H9 (cell line): ENCODE measurements at regions not wholly inside any gene's neighbourhood (a gene's known extent, or its start where the extent isn't known, plus 50 kb on each side); places are given as distances from the start of the nearest gene placed in this dataset.

Source experiments
- DNase-seq: peaks from one replicate; pipeline ENCODE4 v3.0.0-alpha.2; 2017
- H2AFZ ChIP-seq: one replicate; pipeline ENCODE4 v1.6.1; 2013; ENCODE audit warnings: mild to moderate bottlenecking, low read length, control low read depth, moderate library complexity
- H2AK5ac ChIP-seq: 2 replicates; pipeline ENCODE4 v1.6.1; 2013; ENCODE audit warnings: low read length, control low read depth, mixed read lengths; ENCODE audit not compliant: insufficient read length
- H2BK120ac ChIP-seq: one replicate; pipeline ENCODE4 v1.6.1; 2013; ENCODE audit warnings: low read depth, mild to moderate bottlenecking, low read length, control low read depth, inconsistent platforms; ENCODE audit not compliant: poor library complexity, severe bottlenecking
- H2BK12ac ChIP-seq: 2 replicates; pipeline ENCODE4 v1.6.1; 2013; ENCODE audit warnings: low read length, control low read depth, mixed read lengths, low read depth; ENCODE audit not compliant: insufficient read length
- H2BK15ac ChIP-seq: 2 replicates; pipeline ENCODE4 v1.6.1; 2013; ENCODE audit warnings: low read depth, low read length, control low read depth
- H2BK20ac ChIP-seq: one replicate; pipeline ENCODE4 v1.6.1; 2013; ENCODE audit warnings: low read depth, mild to moderate bottlenecking, low read length, control low read depth, inconsistent platforms; ENCODE audit not compliant: poor library complexity, severe bottlenecking
- H2BK5ac ChIP-seq: 2 replicates; pipeline ENCODE4 v1.6.1; 2013; ENCODE audit warnings: low read length, control low read depth, mixed read lengths; ENCODE audit not compliant: insufficient read length
- H3K14ac ChIP-seq: 2 replicates; pipeline ENCODE4 v1.6.1; 2013; ENCODE audit warnings: low read length, control low read depth; ENCODE audit not compliant: insufficient read depth
- H3K18ac ChIP-seq: 2 replicates; pipeline ENCODE4 v1.6.1; 2013; ENCODE audit warnings: low read depth, mild to moderate bottlenecking, mixed read lengths, low read length, control low read depth; ENCODE audit not compliant: insufficient read length
- H3K23ac ChIP-seq: 2 replicates; pipeline ENCODE4 v1.6.1; 2013; ENCODE audit warnings: low read length, control low read depth, mixed read lengths, low read depth; ENCODE audit not compliant: insufficient read length
- H3K23me2 ChIP-seq: 2 replicates; pipeline ENCODE4 v1.6.1; 2013; ENCODE audit warnings: low read depth, mild to moderate bottlenecking, mixed read lengths, low read length, control low read depth; ENCODE audit not compliant: insufficient read length, poor library complexity, severe bottlenecking
- H3K27ac ChIP-seq: 2 replicates; pipeline ENCODE4 v1.5.1; 2013; ENCODE audit warnings: low read length, control low read depth, mixed read lengths, low read depth; ENCODE audit not compliant: insufficient read length
- H3K27me3 ChIP-seq: 2 replicates; pipeline ENCODE4 v1.6.1; 2013; ENCODE audit warnings: low read length, control low read depth, inconsistent platforms; ENCODE audit not compliant: insufficient read depth
- H3K4ac ChIP-seq: 2 replicates; pipeline ENCODE4 v1.6.1; 2013; ENCODE audit warnings: low read depth, mild to moderate bottlenecking, control low read depth, inconsistent platforms, low read length, moderate library complexity
- H3K4me1 ChIP-seq: 2 replicates; pipeline ENCODE4 v1.6.1; 2013; ENCODE audit warnings: low read length, control low read depth, inconsistent platforms; ENCODE audit not compliant: insufficient read depth
- H3K4me2 ChIP-seq: 2 replicates; pipeline ENCODE4 v1.6.1; 2013; ENCODE audit warnings: low read length, control low read depth, mixed read lengths; ENCODE audit not compliant: insufficient read length, insufficient read depth
- H3K56ac ChIP-seq: 2 replicates; pipeline ENCODE4 v1.6.1; 2013; ENCODE audit warnings: low read depth, mild to moderate bottlenecking, mixed read lengths, low read length, control low read depth; ENCODE audit not compliant: insufficient read length
- H3K79me1 ChIP-seq: 2 replicates; pipeline ENCODE4 v1.6.1; 2013; ENCODE audit warnings: low read depth, mild to moderate bottlenecking, moderate library complexity, low read length, control low read depth, inconsistent platforms; ENCODE audit not compliant: insufficient read depth, poor library complexity, severe bottlenecking
- H3K79me2 ChIP-seq: 2 replicates; pipeline ENCODE4 v1.6.1; 2013; ENCODE audit warnings: low read length, control low read depth, inconsistent platforms; ENCODE audit not compliant: insufficient read depth
- H3K9ac ChIP-seq: 2 replicates; pipeline ENCODE4 v1.6.1; 2013; ENCODE audit warnings: low read length, control low read depth, mixed read lengths; ENCODE audit not compliant: insufficient read length; ENCODE audit errors: extremely low read depth
- H3K9me3 ChIP-seq: one replicate; pipeline ENCODE4 v1.6.1; 2013; ENCODE audit warnings: low read depth, low read length, inconsistent platforms; ENCODE audit not compliant: control insufficient read depth
- H3T11ph ChIP-seq: one replicate; pipeline ENCODE4 v1.6.1; 2013; ENCODE audit warnings: mild to moderate bottlenecking, low read length, control low read depth, inconsistent platforms
- H4K20me1 ChIP-seq: one replicate; pipeline ENCODE4 v1.6.1; 2013; ENCODE audit not compliant: control insufficient read depth, insufficient read length, insufficient read depth
- H4K5ac ChIP-seq: 2 replicates; pipeline ENCODE4 v1.6.1; 2013; ENCODE audit warnings: low read depth, mild to moderate bottlenecking, mixed read lengths, low read length, control low read depth; ENCODE audit not compliant: insufficient read length
- H4K8ac ChIP-seq: replicated peaks from 2 replicates; pipeline ENCODE4 v1.6.1; 2013; ENCODE audit warnings: low read length, control low read depth, mixed read lengths, low read depth; ENCODE audit not compliant: insufficient read length
- H4K91ac ChIP-seq: 2 replicates; pipeline ENCODE4 v1.6.1; 2013; ENCODE audit warnings: low read depth, mild to moderate bottlenecking, moderate library complexity, mixed read lengths, low read length, control low read depth; ENCODE audit not compliant: insufficient read length
- H3K27ac Mint-ChIP-seq, 3 experiments: 2 replicates in 2 of 3; 3 replicates in 1 of 3; pipeline ENCODE4 v1.8.0; 2020 to 2021; ENCODE audit warnings: mixed read lengths in 3 of 3, mild to moderate bottlenecking in 1 of 3, moderate library complexity in 1 of 3
- H3K27me3 Mint-ChIP-seq: 2 replicates; pipeline ENCODE4 v1.8.0; 2021; ENCODE audit warnings: low read depth, mild to moderate bottlenecking, moderate library complexity, mixed read lengths
- H3K36me3 Mint-ChIP-seq, 3 experiments: 2 replicates in 2 of 3; 3 replicates in 1 of 3; pipeline ENCODE4 v1.8.0; 2020 to 2021; ENCODE audit warnings: low read depth in 3 of 3, mixed read lengths in 3 of 3; ENCODE audit not compliant: insufficient read depth in 1 of 3
- H3K4me1 Mint-ChIP-seq, 2 experiments: 2 replicates each; pipeline ENCODE4 v1.8.0; 2020; ENCODE audit warnings: mixed read lengths in 2 of 2
- H3K4me3 Mint-ChIP-seq, 2 experiments: 2 replicates in 1 of 2; 3 replicates in 1 of 2; pipeline ENCODE4 v1.8.0; 2020 to 2021; ENCODE audit warnings: mild to moderate bottlenecking in 2 of 2, mixed read lengths in 2 of 2, moderate library complexity in 1 of 2
- H3K9me3 Mint-ChIP-seq, 2 experiments: 2 replicates in 1 of 2; 3 replicates in 1 of 2; pipeline ENCODE4 v1.8.0; 2020; ENCODE audit warnings: mild to moderate bottlenecking in 2 of 2, mixed read lengths in 2 of 2, moderate library complexity in 1 of 2
- CTCF ChIP-seq: fragments of 200-600 bp; sonication (generic); conservative IDR thresholded peaks from 3 replicates; pipeline ENCODE4 v1.8.0; 2021; ENCODE audit warnings: antibody characterized with exemption, mild to moderate bottlenecking
- WGBS: extraction: QIAGEN DNeasy Blood & Tissue Kit; methylation state at CpG from one replicate; pipeline ENCODE4 v1.1.7; 2013; ENCODE audit warnings: missing lambda C conversion rate, low lambda C conversion rate, mixed read lengths; ENCODE audit not compliant: insufficient read length; ENCODE audit errors: extremely low coverage; 5-methylcytosine and 5-hydroxymethylcytosine counted together

- Histone ChIP-seq H2BK12ac (no peak overlapping the region), H3K27me3 (no peaks in the 10 kb centered on the region), H3K14ac (no peak overlapping the region), H3K79me2 (no peaks in the 10 kb centered on the region), H3K4me1 (no peaks in the 10 kb centered on the region), H3K4me2 (no peak overlapping the region), H2BK20ac (no peak overlapping the region), H3K56ac (no peak overlapping the region), H3T11ph (no peak overlapping the region), H3K79me1 (no peaks in the 10 kb centered on the region), H2BK5ac (no peak overlapping the region), H3K27ac (no peak overlapping the region), H3K23me2 (no peaks in the 10 kb centered on the region), H4K91ac (no peak overlapping the region), H3K9me3 (no peaks in the 10 kb centered on the region), H4K8ac (no peak overlapping the region), H3K23ac (no peak overlapping the region), H3K4ac (no peak overlapping the region), H4K20me1 (no peaks in the 10 kb centered on the region), H4K5ac (no peak overlapping the region), H2BK15ac (no peak overlapping the region), H2AK5ac (no peak overlapping the region), H2AFZ (no peak overlapping the region), H3K9ac (no peak overlapping the region), H3K18ac (no peak overlapping the region), H2BK120ac (no peak overlapping the region)
- Mint-ChIP-seq H3K4me3 (no peak overlapping the region), H3K4me1 (peaks cover 0 to 4% of the 10 kb centered on the region in 2 experiments; a peak in 3 of 4 replicates), H3K27ac (no peak overlapping the region), H3K36me3 (0 out of 7 replicates have a peak, but pooled peaks cover 0 to 1% (median 0%) of the 10 kb centered on the region in 3 experiments), H3K27me3 (no peaks in the 10 kb centered on the region), H3K9me3 (no peaks in the 10 kb centered on the region; a peak in 1 of 5 replicates)
- no CpG with 5 or more reads among the region's 1 CpG for WGBS
- DNase-seq: no peak
- TF ChIP-seq CTCF: no peak
Observed at GRCh38 chr2:167613471-167613870, 633.9 kb downstream of the STK39 start.
